DMS53 (cell line): ENCODE measurements at regions not wholly inside any gene's neighbourhood (a gene's known extent, or its start where the extent isn't known, plus 50 kb on each side); places are given as distances from the start of the nearest gene placed in this dataset.
"Not testable (repeated sequence)": the region's sequence is repeated elsewhere in the genome, so short reads cannot be mapped to it uniquely, and the experiment has no call there.

Source experiments
- DNase-seq: peaks from one replicate; lab custom pipeline; 2025; lab: John Stamatoyannopoulos, UW

DNA sequence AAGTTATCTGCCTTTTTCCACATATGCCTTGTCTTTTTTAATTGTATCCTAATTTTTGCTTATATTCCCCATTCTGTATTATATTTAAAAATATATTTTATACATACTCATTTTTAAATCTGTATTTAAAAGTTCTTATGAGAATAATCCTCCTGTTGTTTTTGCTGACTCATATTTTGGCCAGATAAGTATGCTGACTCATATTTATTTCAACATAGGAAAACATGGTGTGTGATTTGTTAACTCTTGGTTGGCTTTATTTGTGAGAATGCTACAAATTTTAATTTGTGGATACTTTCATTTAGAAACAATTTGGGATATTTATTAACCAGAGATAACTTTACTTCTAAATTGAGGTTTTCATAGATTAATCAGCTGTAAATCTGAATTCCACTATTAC is 587.7 kb downstream of the CPS1 start:
- DNase-seq: peak; percentile 21

DNA sequence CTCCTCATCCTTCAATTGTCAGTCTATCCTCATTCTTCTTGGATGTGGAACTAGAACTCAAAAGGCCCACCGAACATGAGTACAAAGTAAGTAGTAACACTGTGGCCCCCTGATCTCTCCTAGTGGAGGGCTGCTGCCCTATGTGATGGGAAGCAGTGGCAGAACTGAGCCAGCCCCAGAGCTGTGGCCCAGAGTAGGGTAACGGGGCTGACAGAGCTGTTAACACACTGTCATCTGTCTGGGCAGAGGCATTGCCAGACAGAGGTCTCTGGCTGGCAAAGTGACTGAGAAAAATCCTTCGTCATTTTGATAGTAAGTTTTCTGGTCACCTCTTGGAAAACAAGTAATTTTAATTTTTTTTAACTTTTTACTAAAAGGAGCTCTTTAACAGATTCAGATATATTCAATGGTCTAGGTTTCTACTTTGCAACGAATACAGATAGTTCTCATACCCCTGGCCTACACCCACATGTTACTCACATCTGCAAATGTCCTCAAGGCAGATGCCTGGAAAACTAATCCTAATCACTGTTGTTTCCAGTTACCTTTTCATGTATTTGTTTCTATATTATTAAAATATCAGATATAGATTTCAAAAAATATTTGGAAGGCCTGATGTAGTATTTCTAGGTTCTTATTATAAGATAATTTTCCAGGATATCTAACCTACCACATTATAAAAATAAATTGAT is 588.7 kb downstream of the CPS1 start:
- DNase-seq: no peak

DNA sequence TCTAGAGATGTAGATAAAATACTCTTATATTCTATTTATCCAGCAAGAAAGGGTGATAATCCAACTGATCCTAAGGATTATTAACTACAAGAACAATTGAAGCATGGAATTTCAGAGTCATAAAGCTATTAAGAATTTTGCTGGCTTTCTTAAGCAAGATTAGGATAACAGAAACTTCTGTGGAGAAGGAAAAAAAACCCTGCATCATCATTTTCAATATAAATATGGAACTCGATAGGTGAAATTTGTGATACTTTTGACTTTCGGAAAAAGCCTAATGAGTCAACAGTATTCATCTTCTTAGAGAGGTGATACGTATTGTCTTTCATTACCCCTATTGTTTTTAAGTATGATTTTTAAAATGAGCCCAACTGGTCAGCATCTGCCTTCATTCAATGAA is 593.3 kb downstream of the CPS1 start:
- DNase-seq: no peak

DNA sequence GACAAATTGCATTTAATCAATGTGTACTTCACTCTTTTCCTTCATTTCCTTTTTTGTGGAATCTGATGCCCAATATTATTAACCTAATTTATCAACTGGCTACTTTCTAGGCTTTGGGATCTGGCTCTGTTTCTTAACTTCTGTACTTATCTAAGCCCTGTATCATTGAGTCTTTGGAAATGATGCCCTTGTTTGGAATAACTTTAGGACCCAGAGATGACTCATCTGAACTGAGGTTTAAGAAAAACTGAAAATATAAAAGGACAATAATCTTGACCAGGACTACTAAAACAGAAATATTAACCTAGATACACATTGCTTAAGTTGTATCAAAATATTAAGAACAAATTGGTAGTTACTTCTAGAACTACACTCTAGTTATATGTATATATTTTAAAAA is 600.8 kb downstream of the CPS1 start:
- no peak for DNase-seq

DNA sequence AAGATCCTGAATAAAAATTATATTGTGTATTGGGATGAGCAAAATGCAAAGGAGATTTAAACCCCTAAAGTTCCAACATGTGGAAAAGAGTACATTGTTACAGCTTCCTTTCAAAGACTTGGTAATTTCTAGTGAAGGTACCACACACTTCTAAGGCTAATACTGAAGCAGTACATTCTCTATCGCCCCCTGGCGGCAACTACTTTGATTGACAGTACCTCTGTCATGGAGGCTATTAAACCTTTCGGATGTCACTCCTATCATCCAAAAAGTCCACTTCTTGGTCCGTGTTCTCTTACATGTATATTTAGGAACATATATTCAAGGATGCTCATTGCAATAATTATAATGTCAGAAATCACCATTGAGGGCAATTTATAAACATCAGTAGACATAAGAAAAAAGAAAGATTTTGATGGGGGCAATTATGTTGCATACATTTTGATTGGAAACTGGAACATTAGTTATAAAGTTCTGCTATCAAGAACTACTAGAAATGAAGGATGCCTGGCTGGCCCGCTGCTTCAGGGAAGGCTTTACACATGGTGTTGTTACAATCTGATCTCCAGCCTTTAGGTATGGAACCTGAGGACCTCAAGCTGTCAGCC is 601.6 kb downstream of the CPS1 start:
- peak; percentile 85 for DNase-seq

DNA sequence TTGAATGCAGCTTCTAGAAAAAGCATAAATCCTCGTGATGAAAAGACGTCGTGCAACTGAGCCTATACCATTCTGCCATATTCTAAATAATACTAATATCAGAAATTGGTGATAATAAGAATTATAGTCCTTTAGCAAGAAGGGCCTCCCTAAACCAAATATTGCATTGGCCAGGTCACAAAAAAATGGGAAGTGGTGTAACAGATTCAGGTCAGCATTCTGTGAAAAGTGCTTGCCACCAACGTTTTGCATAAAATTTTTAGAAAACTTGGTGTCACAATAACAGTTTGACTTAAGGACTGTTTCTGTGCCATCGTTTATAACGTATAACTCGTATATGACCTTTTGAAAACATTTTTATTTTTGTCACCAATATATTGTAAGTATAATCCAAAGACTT is 603.6 kb downstream of the CPS1 start:
- no peak for DNase-seq

DNA sequence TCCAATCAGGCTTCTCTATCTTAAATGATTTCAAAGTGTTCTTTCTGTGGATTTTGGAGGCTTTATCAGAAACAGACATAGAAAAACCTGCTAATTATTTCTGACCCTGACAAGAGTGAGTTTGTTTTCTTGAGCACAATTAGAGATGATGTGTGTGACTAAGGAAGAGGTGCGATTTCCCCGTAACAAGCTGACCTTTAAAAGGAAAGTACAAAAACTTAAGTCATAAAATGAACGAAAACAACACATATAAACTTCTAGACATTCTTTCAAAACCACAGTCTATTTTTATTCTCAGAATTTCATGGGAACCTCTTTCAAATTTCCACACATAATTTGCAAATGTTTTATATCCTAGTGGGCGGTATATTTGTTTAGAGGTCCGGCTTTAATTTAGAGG is 604.8 kb downstream of the CPS1 start:
- DNase-seq: no peak

DNA sequence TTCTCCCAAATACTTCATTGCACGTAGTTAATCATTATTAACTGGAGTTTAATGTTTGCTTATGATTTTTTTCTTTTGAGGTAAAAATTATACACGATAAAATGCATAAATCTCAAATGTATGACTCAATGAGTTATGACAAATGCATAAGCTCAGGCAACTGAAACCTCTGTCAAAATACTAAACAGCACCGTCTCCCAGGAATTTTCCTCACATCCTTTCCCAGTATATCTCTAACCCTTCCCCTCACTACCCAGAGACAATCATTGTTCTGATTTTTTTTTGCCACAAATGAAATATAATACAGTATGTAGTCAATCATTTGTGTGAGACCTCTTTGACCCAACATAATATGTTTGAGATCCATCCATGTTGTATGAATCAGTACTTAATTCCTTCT is 606.5 kb downstream of the CPS1 start:
- no peak for DNase-seq

DNA sequence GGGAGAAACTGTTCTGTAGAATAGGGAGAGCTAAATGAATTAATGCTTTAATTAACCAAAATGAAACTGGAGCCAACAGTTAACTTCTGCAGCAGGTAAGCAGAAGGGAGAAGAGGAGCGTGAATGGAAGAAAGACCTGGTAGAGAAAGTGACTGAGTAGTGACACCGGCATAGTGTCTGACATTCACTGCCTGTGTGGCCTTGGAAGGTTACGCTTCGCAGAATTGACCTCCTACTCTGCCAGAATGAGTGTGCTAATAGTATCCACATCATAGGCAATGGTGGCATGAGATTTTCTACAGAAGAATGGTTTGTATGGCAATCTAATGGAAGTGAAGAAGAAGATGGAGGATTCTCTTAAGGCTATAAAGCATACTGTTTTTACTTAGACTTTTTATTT is 614.4 kb downstream of the CPS1 start:
- no peak for DNase-seq

DNA sequence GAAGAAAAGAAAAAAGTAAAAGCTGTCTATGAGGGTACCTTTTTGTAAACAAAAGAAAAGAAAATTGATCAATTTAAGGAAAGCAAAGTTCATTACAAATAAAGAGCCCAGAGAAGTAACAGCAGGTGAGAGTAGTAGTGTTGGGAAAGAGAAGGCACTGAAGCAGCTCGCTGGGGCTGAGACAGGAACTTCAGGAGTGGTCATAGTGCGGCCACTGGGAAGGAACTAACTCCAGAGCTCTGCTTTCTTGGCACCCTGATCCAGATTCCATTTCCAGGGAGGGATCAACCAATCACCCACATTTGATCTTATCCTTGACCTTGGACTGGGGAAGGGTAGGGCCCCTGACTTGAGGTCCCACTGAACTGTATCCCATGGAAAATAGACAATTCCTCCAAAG is 617.6 kb downstream of the CPS1 start:
- DNase-seq: no peak

DNA sequence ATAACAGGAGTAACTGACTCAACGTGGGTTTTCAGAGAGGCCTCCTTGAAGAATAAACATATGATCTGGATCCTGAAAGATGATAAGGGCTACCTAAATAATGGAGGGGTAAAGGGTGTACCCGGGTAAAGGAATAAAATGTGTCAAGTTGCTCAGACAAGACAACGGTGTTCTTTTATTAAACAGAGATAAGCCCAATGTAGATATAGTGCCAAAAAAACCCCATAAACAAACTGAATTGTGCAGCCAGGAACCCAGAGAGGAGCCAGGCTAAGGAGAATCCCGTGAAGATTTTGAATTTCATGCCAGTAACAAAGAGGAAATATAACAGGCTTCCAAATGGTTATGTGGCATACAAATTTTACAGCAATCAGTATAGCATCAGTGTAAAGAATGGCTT is 618.2 kb downstream of the CPS1 start:
- DNase-seq: no peak

DNA sequence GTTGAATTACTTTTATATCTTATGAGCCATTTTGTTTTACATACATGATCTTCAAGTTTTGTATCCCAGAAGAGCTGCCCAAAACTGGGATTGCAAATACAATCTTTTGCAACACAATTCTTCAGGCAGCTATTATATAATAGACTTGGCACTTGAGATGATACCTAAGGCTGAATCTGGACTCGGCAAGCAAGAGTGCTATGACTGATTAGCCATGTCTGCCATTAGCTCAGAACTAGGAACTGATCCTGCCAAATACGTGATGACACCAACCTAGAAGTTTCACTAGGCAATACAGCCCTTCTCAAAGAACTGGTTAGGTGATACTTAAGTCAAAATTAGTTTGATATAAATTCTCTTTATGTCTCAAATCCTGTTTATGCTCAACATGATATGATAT is 619.6 kb downstream of the CPS1 start:
- DNase-seq: no peak

DNA sequence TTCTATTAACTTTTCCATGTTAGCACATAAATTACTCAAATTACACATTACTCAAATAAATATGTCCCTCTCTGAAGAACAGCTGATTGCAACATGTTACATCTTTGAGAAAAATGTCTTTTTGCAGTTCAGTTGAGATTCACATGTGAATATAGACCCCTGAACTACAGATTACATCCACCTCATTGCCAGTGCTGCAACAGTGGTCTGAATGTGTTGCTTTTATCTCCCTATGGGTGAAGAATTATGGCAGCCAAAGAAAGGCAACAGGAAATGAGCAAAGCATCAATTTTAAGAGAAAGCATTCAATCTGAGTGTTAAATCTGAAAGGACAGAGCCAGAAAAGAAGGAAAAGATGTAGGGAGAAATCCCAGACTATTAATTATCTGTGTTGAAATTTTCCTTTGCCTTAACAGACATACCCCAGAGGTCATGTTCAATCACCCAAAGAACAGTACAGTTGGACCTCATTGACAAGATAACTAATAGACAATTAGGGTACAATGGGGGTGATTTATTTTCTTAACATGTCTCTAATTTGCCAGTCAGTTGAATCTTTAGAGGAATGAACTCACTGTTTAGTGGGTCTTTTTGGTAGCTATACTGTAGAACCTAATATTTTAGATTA is 620.2 kb downstream of the CPS1 start:
- no peak for DNase-seq

DNA sequence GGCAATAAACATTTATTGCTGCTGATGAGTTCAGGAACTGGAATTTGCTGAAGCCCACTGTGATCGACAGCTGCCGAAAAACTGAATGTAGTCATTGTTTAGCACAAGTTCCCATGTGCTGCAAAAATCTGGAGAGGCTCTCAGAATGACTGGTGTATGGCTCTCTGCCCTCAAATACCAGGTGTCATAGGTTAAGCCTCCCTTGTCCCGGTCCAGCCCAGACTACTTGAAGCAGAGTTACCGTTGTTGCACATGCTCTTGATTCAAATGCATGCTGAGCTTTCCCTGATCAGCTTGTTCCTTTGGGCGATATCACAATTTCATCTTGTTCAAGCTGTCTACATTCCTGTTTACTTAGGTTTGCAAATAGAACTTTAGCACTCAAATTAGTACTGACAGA is 625.2 kb downstream of the CPS1 start:
- DNase-seq: peak; percentile 16

DNA sequence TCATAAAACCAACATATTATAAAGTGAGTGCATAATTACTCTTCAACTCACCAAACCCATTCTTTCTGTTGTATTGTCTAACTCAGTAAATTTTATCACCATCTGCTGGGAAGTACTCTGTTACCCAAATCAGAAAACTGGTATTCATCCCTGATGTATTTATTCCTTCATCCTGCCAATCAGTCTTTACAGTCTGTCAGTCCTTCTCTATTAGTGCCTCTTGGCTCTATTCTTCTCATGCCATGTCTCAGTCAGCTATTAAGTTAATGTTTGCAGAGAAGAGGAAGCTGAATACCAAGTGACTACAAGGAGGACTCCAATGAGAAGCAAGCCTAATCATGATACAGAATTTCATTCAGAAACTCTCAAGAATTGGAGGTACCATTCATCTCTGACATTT is 631.2 kb downstream of the CPS1 start:
- no peak for DNase-seq

DNA sequence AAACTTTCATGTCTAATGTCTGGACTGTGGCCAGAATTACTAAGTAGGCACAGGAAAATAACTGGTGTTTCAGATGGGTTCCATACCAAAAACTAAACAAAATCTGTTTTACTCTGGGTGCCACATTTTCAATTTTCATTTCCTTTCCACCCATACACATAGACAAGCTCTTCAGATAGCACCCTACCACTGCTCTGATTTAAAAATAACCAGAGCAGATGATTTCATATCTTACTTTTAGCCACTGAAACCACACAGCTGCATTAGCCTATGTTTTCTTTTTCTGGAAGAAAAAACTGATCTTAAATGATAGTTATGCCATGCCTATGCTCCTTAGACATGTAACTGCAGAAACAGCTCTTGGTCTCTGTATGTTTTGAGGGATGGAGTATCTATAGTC is 647.6 kb downstream of the CPS1 start:
- no peak for DNase-seq

DNA sequence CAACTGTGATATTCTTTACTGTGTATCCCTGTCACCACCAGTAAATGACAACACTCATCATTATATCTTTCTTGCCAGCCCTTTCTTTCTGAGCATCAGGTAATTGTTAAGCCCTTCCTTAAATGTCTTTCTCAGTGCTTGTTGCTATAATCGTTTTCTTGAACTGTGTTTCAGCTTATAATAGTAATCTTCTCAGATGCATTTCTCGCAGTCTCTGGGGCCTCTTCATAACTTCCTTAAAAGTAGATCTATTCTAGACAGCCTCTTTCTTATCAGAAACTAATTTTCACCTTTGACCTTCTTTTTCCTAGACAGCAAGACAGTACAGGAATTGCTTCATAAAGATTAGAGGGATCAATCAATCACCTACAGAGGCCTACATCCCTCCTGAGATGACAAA is 648.1 kb downstream of the CPS1 start:
- DNase-seq: no peak

DNA sequence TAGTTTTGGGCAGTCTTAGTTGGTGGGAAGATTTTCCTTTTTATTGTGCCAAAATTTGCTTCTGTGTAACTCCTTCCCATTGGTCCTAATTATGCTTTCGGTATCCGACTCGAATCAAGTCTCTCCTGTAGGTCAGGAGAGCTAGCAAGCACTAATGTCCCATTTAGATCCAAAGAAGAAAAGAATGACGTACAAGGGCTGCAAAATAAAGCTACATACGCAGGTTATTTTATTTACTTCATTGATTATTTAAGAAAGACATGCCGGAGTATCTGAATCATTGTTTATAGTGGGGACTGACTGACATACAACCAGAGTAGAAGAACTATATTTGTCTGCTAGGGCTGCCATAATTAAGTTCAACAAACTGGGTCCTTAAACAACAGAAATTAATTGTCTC is 648.5 kb downstream of the CPS1 start:
- no peak for DNase-seq

DNA sequence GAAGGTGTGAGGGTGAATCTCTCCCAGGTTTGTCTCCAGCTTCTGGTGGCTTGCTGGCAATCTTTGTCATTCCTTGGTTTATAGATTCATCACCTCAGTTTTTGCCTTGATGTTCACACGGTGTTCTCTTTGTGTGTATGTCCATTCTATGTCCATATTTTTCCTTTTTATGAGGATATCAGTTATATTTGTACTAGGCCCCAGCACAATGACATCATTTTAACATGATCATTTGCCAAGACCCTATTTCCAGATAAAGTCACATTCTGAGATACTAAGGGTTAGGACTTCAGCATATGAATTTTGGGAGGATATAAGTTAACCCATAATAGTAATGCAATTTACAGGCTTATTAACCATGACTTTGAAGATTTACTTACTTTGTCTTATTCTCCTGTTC is 649.0 kb downstream of the CPS1 start:
- DNase-seq: no peak

DNA sequence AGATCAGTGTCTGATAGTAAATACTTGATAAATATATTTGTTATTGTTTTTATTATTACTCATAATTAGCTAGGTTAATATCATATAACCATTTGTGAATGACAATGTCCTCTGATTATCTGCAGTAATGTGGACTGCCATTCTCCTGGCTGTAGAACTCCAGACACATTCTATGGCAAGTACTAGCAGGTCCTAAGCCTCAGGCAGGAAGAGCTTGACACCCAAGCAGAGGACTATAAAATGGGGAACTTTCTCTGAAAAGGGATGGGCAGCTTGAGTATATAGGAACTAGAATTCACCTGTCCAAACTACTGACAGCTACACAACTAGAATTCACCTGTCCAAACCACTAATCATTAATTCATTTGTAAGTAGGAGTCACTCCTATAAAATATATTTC is 649.4 kb downstream of the CPS1 start:
- no peak for DNase-seq

DNA sequence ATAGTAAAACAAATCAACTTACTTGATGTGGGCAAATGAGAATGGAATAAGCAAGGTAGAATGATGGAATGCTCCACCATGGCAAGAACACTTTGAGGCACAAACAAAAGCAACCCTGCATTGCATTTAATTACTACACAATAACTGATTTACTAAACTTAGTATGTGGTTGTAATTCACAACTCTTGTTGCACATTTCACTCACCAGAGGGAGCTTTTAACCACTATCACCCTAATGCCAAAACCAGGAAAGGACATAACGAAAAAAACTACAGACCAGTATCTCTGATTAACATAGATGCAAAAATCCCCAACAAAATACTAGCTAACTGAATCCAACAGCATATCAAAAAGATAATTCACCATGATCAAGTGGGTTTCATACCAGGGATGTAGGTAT is 659.8 kb downstream of the CPS1 start:
- DNase-seq: peak; percentile 57

DNA sequence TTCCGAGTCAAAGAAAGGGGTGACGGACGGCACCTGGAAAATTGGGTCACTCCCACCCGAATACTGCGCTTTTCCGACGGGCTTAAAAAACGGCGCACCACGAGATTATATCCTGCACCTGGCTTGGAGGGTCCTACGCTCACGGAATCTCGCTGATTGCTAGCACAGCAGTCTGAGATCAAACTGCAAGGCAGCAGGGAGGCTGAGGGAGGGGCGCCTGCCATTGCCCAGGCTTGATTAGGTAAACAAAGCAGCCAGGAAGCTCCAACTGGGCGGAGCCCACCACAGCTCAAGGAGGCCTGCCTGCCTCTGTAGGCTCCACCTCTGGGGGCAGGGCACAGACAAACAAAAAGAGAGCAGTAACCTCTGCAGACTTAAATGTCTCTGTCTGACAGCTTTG is 663.1 kb downstream of the CPS1 start:
- not testable (repeated sequence) for DNase-seq

DNA sequence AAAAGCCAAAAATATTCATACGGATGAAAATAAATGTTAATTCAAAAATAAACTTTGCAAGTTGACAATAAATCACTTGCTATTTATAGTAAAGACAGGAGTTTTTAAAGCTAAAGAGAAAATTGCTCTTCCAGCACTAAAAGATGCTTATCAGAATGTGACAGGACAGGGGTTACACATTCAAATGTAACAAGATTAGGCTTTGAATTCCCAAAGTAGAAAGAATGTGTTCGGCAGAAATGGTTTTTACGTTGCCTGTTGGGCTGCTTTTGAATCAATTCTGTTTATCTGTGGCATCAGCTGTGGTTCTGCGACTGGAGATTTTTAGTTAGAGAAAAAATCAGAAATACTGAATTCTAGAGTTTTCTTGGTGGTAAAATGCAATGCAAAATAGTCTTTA is 669.4 kb downstream of the CPS1 start:
- DNase-seq: no peak

DNA sequence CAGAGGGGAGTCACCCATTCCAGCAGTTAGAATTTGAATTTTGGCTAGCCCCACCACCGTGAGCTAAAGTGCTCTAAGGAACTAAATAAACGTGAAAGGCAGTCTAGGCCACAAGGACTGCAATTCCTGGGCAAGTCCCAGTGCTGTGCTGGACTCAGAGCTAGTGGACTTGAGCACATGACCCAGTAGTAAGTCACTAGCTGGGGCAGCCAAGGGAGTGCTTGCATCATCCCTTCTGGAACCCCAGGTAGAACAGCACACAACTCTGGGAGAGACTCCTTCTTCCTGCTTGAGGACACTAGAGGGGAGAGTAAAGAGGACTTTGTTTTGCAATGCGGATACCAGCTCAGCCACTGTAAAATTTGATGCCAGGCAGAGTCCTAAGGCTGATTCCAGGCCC is 672.2 kb downstream of the CPS1 start:
- peak; percentile 7 for DNase-seq
